Neural progenitor cell (in vitro differentiated cells): ENCODE measurements at regions not wholly inside any gene's neighbourhood (a gene's known extent, or its start where the extent isn't known, plus 50 kb on each side); places are given as distances from the start of the nearest gene placed in this dataset.

ENCODE experiments used
- DNase-seq: peaks from one replicate; pipeline ENCODE4 v3.0.0-alpha.2; 2016; ENCODE audit warnings: low spot score
- H2AFZ ChIP-seq: fragments of 200-600 bp; sonication (generic); replicated peaks from 2 replicates; pipeline ENCODE4 v1.6.1; 2016; ENCODE audit warnings: antibody characterized with exemption
- H3F3A ChIP-seq: fragments of 200-600 bp; sonication (generic); 2 replicates; pipeline ENCODE4 v1.6.1; 2016; ENCODE audit warnings: antibody characterized with exemption, low read depth
- H3K27ac ChIP-seq: fragments of 200-600 bp; sonication (generic); 2 replicates; pipeline ENCODE4 v1.5.1; 2016; ENCODE audit warnings: mild to moderate bottlenecking
- H3K27me3 ChIP-seq: fragments of 200-600 bp; sonication (generic); 2 replicates; pipeline ENCODE4 v1.6.1; 2016; ENCODE audit warnings: mild to moderate bottlenecking, moderate library complexity
- H3K36me3 ChIP-seq: fragments of 200-600 bp; sonication (generic); 2 replicates; pipeline ENCODE4 v1.5.1; 2016
- H3K4me1 ChIP-seq: fragments of 200-600 bp; sonication (generic); 2 replicates; pipeline ENCODE4 v1.6.1; 2016; ENCODE audit warnings: mixed run types
- H3K4me2 ChIP-seq: fragments of 200-600 bp; sonication (generic); 2 replicates; pipeline ENCODE4 v1.6.1; 2016
- H3K4me3 ChIP-seq: fragments of 200-600 bp; sonication (generic); 2 replicates; pipeline ENCODE4 v1.5.1; 2016
- H3K79me2 ChIP-seq: fragments of 200-600 bp; sonication (generic); 2 replicates; pipeline ENCODE4 v1.6.1; 2016; ENCODE audit warnings: low read depth
- H3K9ac ChIP-seq: fragments of 200-600 bp; sonication (generic); 2 replicates; pipeline ENCODE4 v1.6.1; 2016
- H3K9me3 ChIP-seq: fragments of 200-600 bp; sonication (generic); 2 replicates; pipeline ENCODE4 v1.5.1; 2016; ENCODE audit warnings: low read depth
- H4K20me1 ChIP-seq: fragments of 200-600 bp; sonication (generic); 2 replicates; pipeline ENCODE4 v1.6.1; 2016; ENCODE audit warnings: low read depth
- H3K27ac Mint-ChIP-seq: 3 replicates; pipeline ENCODE4 v1.8.0; 2021; ENCODE audit warnings: mixed read lengths
- H3K27me3 Mint-ChIP-seq: 2 replicates; pipeline ENCODE4 v1.8.0; 2022; ENCODE audit warnings: low read depth, mild to moderate bottlenecking, inconsistent platforms, moderate library complexity, mixed read lengths; ENCODE audit not compliant: insufficient read depth
- H3K36me3 Mint-ChIP-seq: 3 replicates; pipeline ENCODE4 v1.8.0; 2021; ENCODE audit warnings: mixed read lengths
- H3K4me1 Mint-ChIP-seq: 3 replicates; pipeline ENCODE4 v1.8.0; 2021; ENCODE audit warnings: mixed read lengths
- H3K4me3 Mint-ChIP-seq: 3 replicates; pipeline ENCODE4 v1.8.0; 2021; ENCODE audit warnings: mild to moderate bottlenecking, moderate library complexity, mixed read lengths
- H3K9me3 Mint-ChIP-seq: 3 replicates; pipeline ENCODE4 v1.8.0; 2020; ENCODE audit warnings: mixed read lengths
- CTCF ChIP-seq: fragments of 200-600 bp; sonication (generic); IDR thresholded peaks from 2 replicates; pipeline ENCODE4 v1.5.1; 2017; ENCODE audit warnings: antibody characterized with exemption, mild to moderate bottlenecking
- EZH2 ChIP-seq: fragments of 200-600 bp; sonication (generic); IDR thresholded peaks from 2 replicates; pipeline ENCODE4 v1.6.1; 2017; ENCODE audit warnings: antibody characterized with exemption, mild to moderate bottlenecking, moderate library complexity
- EZH2phosphoT487 ChIP-seq: fragments of 200-600 bp; sonication (generic); IDR thresholded peaks from 2 replicates; pipeline ENCODE4 v1.6.1; 2017; ENCODE audit warnings: antibody characterized with exemption

- H3K27me3 ChIP-seq, result no peaks in the 10 kb centered on the region
- no peaks in the 10 kb centered on the region for H3K4me1 Mint-ChIP-seq
- no peak overlapping the region for H3K4me3 Mint-ChIP-seq
- no peak overlapping the region for H3K27ac Mint-ChIP-seq
- TF ChIP-seq CTCF (peak; percentile 23), EZH2 (no peak)
- no peaks in the 10 kb centered on the region for H3K36me3 Mint-ChIP-seq
- no peaks in the 10 kb centered on the region for H3K79me2 ChIP-seq
- no peak overlapping the region for H3K4me3 ChIP-seq
- no peak overlapping the region for H3K27ac ChIP-seq
- no peaks in the 10 kb centered on the region for H3K4me1 ChIP-seq
- H3K9ac ChIP-seq, result no peak overlapping the region
- no peak for DNase-seq
- H3K27me3 Mint-ChIP-seq, result no peaks in the 10 kb centered on the region
- H2AFZ ChIP-seq, result no peak overlapping the region
- no peak overlapping the region for H3K4me2 ChIP-seq
- no peaks in the 10 kb centered on the region for H3K9me3 ChIP-seq
- no peaks in the 10 kb centered on the region for H3F3A ChIP-seq
- H3K9me3 Mint-ChIP-seq, result no peaks in the 10 kb centered on the region
- H4K20me1 ChIP-seq, result no peaks in the 10 kb centered on the region
- H3K36me3 ChIP-seq, result no peaks in the 10 kb centered on the region
Measured at GRCh38 chr16:56029026-56029425, 153.9 kb upstream of the CES5A start.

- no peaks in the 10 kb centered on the region for H3K27me3 ChIP-seq
- no peaks in the 10 kb centered on the region for H3K9me3 Mint-ChIP-seq
Measured at GRCh38 chr16:56022818-56023217, 147.6 kb upstream of the CES5A start.

GRCh38 chr16:56019274-56019673 is 144.1 kb upstream of the CES5A start:
- Histone ChIP-seq H3F3A (no peaks in the 10 kb centered on the region), H3K4me2 (no peak overlapping the region), H3K4me3 (no peak overlapping the region), H3K36me3 (no peaks in the 10 kb centered on the region), H3K27ac (no peak overlapping the region), H3K27me3 (peaks cover 18% of the 10 kb centered on the region), H3K9ac (no peak overlapping the region), H4K20me1 (peaks cover 5% of the 10 kb centered on the region), H3K4me1 (no peaks in the 10 kb centered on the region), H3K9me3 (no peaks in the 10 kb centered on the region), H3K79me2 (no peaks in the 10 kb centered on the region), H2AFZ (no peak overlapping the region)
- no peaks in the 10 kb centered on the region for H3K4me1 Mint-ChIP-seq
- H3K9me3 Mint-ChIP-seq, result no peaks in the 10 kb centered on the region
- TF ChIP-seq EZH2phosphoT487, result no peak
- no peak for TF ChIP-seq CTCF
- H3K27me3 Mint-ChIP-seq, result peaks cover 3% of the 10 kb centered on the region
- no peak for DNase-seq
- no peaks in the 10 kb centered on the region for H3K36me3 Mint-ChIP-seq
- H3K4me3 Mint-ChIP-seq, result no peak overlapping the region
- peak overlapping the region; percentile 66 for H3K27ac Mint-ChIP-seq

More at GRCh38 chr16:56022818-56023217, 147.6 kb upstream of the CES5A start:
- H3K27me3 Mint-ChIP-seq, result no peaks in the 10 kb centered on the region
- Histone ChIP-seq H3K4me3 (no peak overlapping the region), H3F3A (no peaks in the 10 kb centered on the region), H3K9ac (no peak overlapping the region), H3K9me3 (no peaks in the 10 kb centered on the region), H3K4me2 (no peak overlapping the region), H3K79me2 (no peaks in the 10 kb centered on the region), H3K4me1 (no peaks in the 10 kb centered on the region), H4K20me1 (no peaks in the 10 kb centered on the region), H3K27ac (no peak overlapping the region), H2AFZ (no peak overlapping the region), H3K36me3 (no peaks in the 10 kb centered on the region)
- H3K4me1 Mint-ChIP-seq, result no peaks in the 10 kb centered on the region
- DNase-seq, result no peak
- H3K4me3 Mint-ChIP-seq, result no peak overlapping the region
- no peak overlapping the region for H3K27ac Mint-ChIP-seq
- no peaks in the 10 kb centered on the region for H3K36me3 Mint-ChIP-seq
- TF ChIP-seq EZH2 (no peak), EZH2phosphoT487 (no peak), CTCF (no peak)
